Panc1 (cell line): ENCODE measurements at regions not wholly inside any gene's neighbourhood (a gene's known extent, or its start where the extent isn't known, plus 50 kb on each side); places are given as distances from the start of the nearest gene placed in this dataset.
"Not testable (repeated sequence)": the region's sequence is repeated elsewhere in the genome, so short reads cannot be mapped to it uniquely, and the experiment has no call there.

Experiments used
- ATAC-seq: fragments of 200-7000 bp; cut with Tn5 transposase; 2 replicates; pipeline ENCODE4 v1.9.1; 2020; ENCODE audit warnings: mild to moderate bottlenecking, moderate library complexity
- BruUV-seq: library from RNA; stranded (reverse); fragments of 400-500 nt; replicated peaks from 2 replicates; lab custom pipeline; 2021; lab: Mats Ljungman, UMichigan
- CTCF ChIA-PET: fragments of 300-600 bp; sonication (Branson Sonifier 250); formaldehyde crosslinking; loops from one replicate; lab custom pipeline; 2022; ENCODE audit warnings: antibody characterized with exemption; lab: Charles Lee
- POLR2A ChIA-PET: fragments of 300-600 bp; sonication (Branson Sonifier 250); formaldehyde crosslinking; loops from one replicate; lab custom pipeline; 2022; ENCODE audit warnings: antibody characterized with exemption; lab: Charles Lee
- DNase-seq: peaks from one replicate; pipeline ENCODE4 v3.0.0-alpha.2; 2010; ENCODE audit warnings: low read depth, low spot score
- H3K27ac ChIP-seq: 2 replicates; pipeline ENCODE4 v1.5.1; 2011; ENCODE audit warnings: mild to moderate bottlenecking, low read length, inconsistent platforms
- H3K27me3 ChIP-seq: fragments of 200-500 bp; sonication (Bioruptor generic); 2 replicates; pipeline ENCODE4 v1.6.0; 2014; ENCODE audit warnings: low read length, inconsistent platforms; ENCODE audit not compliant: control insufficient read depth, insufficient read depth
- H3K36me3 ChIP-seq: fragments of 200-500 bp; sonication (Bioruptor generic); 2 replicates; pipeline ENCODE4 v1.5.1; 2014; ENCODE audit warnings: inconsistent platforms, mild to moderate bottlenecking, low read length, moderate library complexity; ENCODE audit not compliant: control insufficient read depth, insufficient read depth
- H3K4me1 ChIP-seq: 2 replicates; pipeline ENCODE4 v1.5.1; 2011; ENCODE audit warnings: inconsistent platforms, mild to moderate bottlenecking, low read length, moderate library complexity; ENCODE audit not compliant: control insufficient read depth, insufficient read depth
- H3K4me3 ChIP-seq, 2 experiments: 2 replicates each; pipeline ENCODE4 v1.5.1; 2011 to 2012; ENCODE audit warnings: low read depth in 2 of 2, low read length in 2 of 2, mild to moderate bottlenecking in 2 of 2, inconsistent platforms in 1 of 2, moderate library complexity in 1 of 2
- H3K9me3 ChIP-seq: fragments of 200-500 bp; sonication (Bioruptor generic); 2 replicates; pipeline ENCODE4 v1.5.1; 2014; ENCODE audit warnings: low read depth, mild to moderate bottlenecking, inconsistent platforms, low read length, moderate library complexity; ENCODE audit not compliant: control insufficient read depth, insufficient read depth
- POLR2AphosphoS5 ChIP-seq: IDR thresholded peaks from 2 replicates; pipeline ENCODE4 v1.6.1; 2012; ENCODE audit warnings: mild to moderate bottlenecking, low read depth, low read length, moderate library complexity
- SIN3A ChIP-seq: IDR thresholded peaks from 2 replicates; pipeline ENCODE4 v1.6.1; 2012; ENCODE audit warnings: low read depth, mild to moderate bottlenecking, low read length, moderate library complexity, borderline replicate concordance; ENCODE audit not compliant: insufficient read depth
- TCF7L2 ChIP-seq: IDR thresholded peaks from 2 replicates; pipeline ENCODE4 v1.6.1; 2011; ENCODE audit warnings: mild to moderate bottlenecking, low read depth, low read length, inconsistent platforms
- in situ Hi-C: cut with HindIII; loops from 2 replicates; pipeline ENCODE4 v1.10.0; 2016; ENCODE audit warnings: low sequenced_read_pairs, low pct_unique_long_range_greater_than_20kb
- intact Hi-C: fragments of 100-400 bp; cut with micrococcal nuclease; formaldehyde crosslinking; loops from one replicate; pipeline ENCODE4 v1.10.0; 2022; ENCODE audit not compliant: unreplicated experiment
- TF ChIP-seq, protein P1 (sequence below): fragments of 450-650 bp; IDR thresholded peaks from 2 replicates; pipeline ENCODE4 v1.5.1; 2017; ENCODE audit warnings: mild to moderate bottlenecking
- TF ChIP-seq, protein P2 (sequence below), 2 experiments: IDR thresholded peaks; 2 replicates each; pipeline ENCODE4 v1.6.1; 2011 to 2012; ENCODE audit warnings: low read depth in 2 of 2, control low read depth in 1 of 2, low read length in 1 of 2, mild to moderate bottlenecking in 1 of 2, moderate library complexity in 1 of 2; ENCODE audit not compliant: insufficient read depth in 1 of 2

DNA sequence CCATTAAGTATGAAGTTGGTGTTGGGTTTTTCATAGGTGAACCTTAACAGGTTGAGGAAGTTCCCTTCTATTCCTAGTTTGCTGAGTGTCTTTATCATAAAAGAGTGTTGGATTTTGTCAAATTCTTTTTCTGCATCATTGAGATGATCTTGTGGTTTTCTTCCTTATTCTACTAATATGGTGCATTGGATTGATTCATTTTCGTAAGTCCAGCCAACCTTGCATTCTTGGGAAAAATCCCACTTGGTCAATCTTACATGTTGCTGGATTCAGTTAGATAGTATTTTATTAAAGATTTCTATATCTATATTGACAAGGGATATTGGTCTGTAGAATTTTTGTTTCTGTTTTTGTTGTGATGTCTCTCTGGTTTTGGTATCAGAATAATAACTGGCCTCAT lies 83.7 kb upstream of the C15orf39 start:
- TF ChIP-seq TCF7L2 (no peak), SIN3A (no peak), POLR2AphosphoS5 (no peak)
- TF ChIP-seq, protein P1, sequence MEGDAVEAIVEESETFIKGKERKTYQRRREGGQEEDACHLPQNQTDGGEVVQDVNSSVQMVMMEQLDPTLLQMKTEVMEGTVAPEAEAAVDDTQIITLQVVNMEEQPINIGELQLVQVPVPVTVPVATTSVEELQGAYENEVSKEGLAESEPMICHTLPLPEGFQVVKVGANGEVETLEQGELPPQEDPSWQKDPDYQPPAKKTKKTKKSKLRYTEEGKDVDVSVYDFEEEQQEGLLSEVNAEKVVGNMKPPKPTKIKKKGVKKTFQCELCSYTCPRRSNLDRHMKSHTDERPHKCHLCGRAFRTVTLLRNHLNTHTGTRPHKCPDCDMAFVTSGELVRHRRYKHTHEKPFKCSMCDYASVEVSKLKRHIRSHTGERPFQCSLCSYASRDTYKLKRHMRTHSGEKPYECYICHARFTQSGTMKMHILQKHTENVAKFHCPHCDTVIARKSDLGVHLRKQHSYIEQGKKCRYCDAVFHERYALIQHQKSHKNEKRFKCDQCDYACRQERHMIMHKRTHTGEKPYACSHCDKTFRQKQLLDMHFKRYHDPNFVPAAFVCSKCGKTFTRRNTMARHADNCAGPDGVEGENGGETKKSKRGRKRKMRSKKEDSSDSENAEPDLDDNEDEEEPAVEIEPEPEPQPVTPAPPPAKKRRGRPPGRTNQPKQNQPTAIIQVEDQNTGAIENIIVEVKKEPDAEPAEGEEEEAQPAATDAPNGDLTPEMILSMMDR, result no peak
- TF ChIP-seq, protein P2, sequence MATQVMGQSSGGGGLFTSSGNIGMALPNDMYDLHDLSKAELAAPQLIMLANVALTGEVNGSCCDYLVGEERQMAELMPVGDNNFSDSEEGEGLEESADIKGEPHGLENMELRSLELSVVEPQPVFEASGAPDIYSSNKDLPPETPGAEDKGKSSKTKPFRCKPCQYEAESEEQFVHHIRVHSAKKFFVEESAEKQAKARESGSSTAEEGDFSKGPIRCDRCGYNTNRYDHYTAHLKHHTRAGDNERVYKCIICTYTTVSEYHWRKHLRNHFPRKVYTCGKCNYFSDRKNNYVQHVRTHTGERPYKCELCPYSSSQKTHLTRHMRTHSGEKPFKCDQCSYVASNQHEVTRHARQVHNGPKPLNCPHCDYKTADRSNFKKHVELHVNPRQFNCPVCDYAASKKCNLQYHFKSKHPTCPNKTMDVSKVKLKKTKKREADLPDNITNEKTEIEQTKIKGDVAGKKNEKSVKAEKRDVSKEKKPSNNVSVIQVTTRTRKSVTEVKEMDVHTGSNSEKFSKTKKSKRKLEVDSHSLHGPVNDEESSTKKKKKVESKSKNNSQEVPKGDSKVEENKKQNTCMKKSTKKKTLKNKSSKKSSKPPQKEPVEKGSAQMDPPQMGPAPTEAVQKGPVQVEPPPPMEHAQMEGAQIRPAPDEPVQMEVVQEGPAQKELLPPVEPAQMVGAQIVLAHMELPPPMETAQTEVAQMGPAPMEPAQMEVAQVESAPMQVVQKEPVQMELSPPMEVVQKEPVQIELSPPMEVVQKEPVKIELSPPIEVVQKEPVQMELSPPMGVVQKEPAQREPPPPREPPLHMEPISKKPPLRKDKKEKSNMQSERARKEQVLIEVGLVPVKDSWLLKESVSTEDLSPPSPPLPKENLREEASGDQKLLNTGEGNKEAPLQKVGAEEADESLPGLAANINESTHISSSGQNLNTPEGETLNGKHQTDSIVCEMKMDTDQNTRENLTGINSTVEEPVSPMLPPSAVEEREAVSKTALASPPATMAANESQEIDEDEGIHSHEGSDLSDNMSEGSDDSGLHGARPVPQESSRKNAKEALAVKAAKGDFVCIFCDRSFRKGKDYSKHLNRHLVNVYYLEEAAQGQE (IDR thresholded peaks at IDR 0.05; ENCODE audit: insufficient read depth in 1 of 2, low read depth in 2 of 2, low read length in 1 of 2), result no peak
- POLR2A ChIA-PET, result no interaction called here
- CTCF ChIA-PET, result no interaction called here

DNA sequence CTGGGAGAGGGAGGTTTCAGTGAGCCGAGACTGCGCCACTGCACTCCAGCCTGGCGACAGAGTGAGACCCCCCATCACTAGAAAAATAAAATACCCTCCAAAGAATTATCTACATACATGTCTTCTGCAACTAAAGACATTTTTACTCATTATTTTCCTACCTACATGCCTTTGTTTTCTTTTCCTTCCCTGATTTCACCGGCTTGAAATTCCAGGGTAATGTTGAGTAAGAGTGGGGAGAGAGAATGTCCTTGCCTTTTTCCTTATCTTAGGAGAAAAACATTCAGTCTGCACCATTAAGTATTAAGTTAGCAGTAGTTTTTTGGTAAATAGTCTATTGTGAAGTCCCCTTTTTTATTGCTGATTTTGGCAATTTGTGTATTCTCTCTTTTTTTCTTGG lies 82.4 kb upstream of the C15orf39 start:
- ATAC-seq, H3K4me3 ChIP-seq, in situ Hi-C loops, BruUV-seq, H3K27me3 ChIP-seq, H3K9me3 ChIP-seq, H3K36me3 ChIP-seq, DNase-seq, H3K27ac ChIP-seq, H3K4me1 ChIP-seq, intact Hi-C loops: not testable (repeated sequence)
- ChIA-PET POLR2A (interaction anchor here (0.7 kb wide), 1 partner anchor 77 kb away, joined by 3 read pairs; no protein-coding TSS in a partner anchor), CTCF (interaction anchor here (0.6 kb wide), 1 partner anchor 74 kb away, joined by 3 read pairs; no protein-coding TSS in a partner anchor)

More for the DNA sequence above, 83.7 kb upstream of the C15orf39 start:
- no peaks in the 10 kb centered on the region for H3K27me3 ChIP-seq
- no peaks in the 10 kb centered on the region for H3K9me3 ChIP-seq
- no peaks in the 10 kb centered on the region; the same call in 1 of the 2 replicates for H3K4me1 ChIP-seq
- ATAC-seq (no peak), DNase-seq (no peak)
- in situ Hi-C loops, result no loop called here
- H3K4me3 ChIP-seq, result no peak overlapping the region
- BruUV-seq, result no TSS peak
- H3K36me3 ChIP-seq, result no peaks in the 10 kb centered on the region
- intact Hi-C loops, result no loop called here
- H3K27ac ChIP-seq, result no peak overlapping the region

DNA sequence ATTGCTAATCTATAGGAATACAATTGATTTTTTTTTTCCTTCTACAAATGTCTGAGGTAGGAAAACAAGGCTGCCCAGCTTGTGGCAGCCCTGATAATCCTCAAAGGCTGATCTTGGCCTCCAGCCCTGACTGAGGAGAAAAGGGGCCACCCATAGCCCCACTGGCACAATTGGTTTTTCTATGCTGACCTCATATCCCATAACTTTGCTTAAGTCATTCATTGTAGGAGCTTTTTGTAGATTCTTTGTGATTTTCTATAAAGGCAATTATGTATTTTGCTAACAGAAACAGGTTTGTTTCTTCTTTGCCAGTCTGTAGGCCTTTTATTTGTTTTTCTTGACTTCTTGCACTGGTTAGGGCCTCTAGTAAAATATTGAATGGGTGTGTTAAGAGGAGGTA lies 80.2 kb upstream of the C15orf39 start:
- Histone ChIP-seq H3K9me3 (no peaks in the 10 kb centered on the region), H3K4me3 (no peak overlapping the region), H3K27me3 (no peaks in the 10 kb centered on the region), H3K27ac (no peak overlapping the region), H3K36me3 (no peaks in the 10 kb centered on the region), H3K4me1 (peaks cover 9% of the 10 kb centered on the region)
- ATAC-seq (no peak), DNase-seq (no peak)
- ChIA-PET CTCF (no interaction called here), POLR2A (interaction anchor here (1.0 kb wide), 1 partner anchor 8 kb away, joined by 4 read pairs; no protein-coding TSS in a partner anchor)
- in situ Hi-C loops, result no loop called here
- intact Hi-C loops, result no loop called here
- no peak for TF ChIP-seq TCF7L2
- no peak for TF ChIP-seq POLR2AphosphoS5
- TF ChIP-seq SIN3A, result no peak
- TF ChIP-seq, protein P1, result no peak
- BruUV-seq, result no TSS peak
